AG04450 (cell line): ENCODE measurements at regions not wholly inside any gene's neighbourhood (a gene's known extent, or its start where the extent isn't known, plus 50 kb on each side); places are given as distances from the start of the nearest gene placed in this dataset.

Source experiments
- CTCF ChIA-PET: fragments of 300-600, 350-600 bp; formaldehyde crosslinking; extraction: SDS; loops from one replicate; lab custom pipeline; 2022; ENCODE audit warnings: antibody characterized with exemption, inconsistent platforms; lab: Charles Lee
- POLR2A ChIA-PET: fragments of 350-600 bp; formaldehyde crosslinking; extraction: SDS; loops from one replicate; lab custom pipeline; 2021; ENCODE audit warnings: antibody characterized with exemption, inconsistent platforms; lab: Yijun Ruan, JAX
- DNase-seq: peaks from one replicate; pipeline ENCODE4 v3.0.0-alpha.2; 2011; ENCODE audit warnings: low read depth, low spot score
- H3K27ac ChIP-seq: one replicate; pipeline ENCODE4 v1.5.1; 2012; ENCODE audit warnings: low read depth, low read length, control low read depth
- H3K27me3 ChIP-seq: one replicate; pipeline ENCODE4 v1.6.0; 2012; ENCODE audit warnings: low read length; ENCODE audit not compliant: control insufficient read depth, insufficient read depth
- H3K4me3 ChIP-seq: 2 replicates; pipeline ENCODE4 v1.5.1; 2011; ENCODE audit warnings: mild to moderate bottlenecking, low read depth, low read length, control low read depth
- H3K9me3 ChIP-seq: 2 replicates; pipeline ENCODE4 v1.5.1; 2012; ENCODE audit warnings: low read length; ENCODE audit not compliant: control insufficient read depth, insufficient read depth
- TF ChIP-seq, protein P1 (sequence below): IDR thresholded peaks from 2 replicates; pipeline ENCODE4 v1.5.1; 2011; ENCODE audit warnings: low read depth, low read length, control low read depth, inconsistent platforms

DNA sequence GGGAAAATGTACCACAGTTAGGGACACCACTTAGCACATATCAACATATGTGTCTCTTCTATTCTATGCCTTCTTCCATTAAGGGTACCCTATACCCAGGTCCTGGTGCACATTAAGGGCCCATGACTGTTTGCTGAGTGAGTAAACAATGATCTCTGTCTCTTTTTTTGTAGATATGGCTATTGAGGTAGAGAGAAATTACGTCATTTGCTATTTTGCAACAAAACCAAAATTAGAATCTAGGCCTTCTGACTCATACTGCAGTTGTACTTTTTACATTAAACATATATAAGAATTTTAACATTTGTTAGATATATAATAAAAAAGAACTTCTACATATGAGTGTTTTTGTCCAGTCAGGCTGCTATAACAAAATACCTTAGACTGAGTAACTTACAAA lies 683.2 kb upstream of the LRRN3 start:
- Histone ChIP-seq H3K27me3 (no peaks in the 10 kb centered on the region), H3K9me3 (no peaks in the 10 kb centered on the region), H3K4me3 (no peak overlapping the region), H3K27ac (no peak overlapping the region)
- CTCF ChIA-PET: no interaction called here
- POLR2A ChIA-PET: no interaction called here
- TF ChIP-seq, protein P1, sequence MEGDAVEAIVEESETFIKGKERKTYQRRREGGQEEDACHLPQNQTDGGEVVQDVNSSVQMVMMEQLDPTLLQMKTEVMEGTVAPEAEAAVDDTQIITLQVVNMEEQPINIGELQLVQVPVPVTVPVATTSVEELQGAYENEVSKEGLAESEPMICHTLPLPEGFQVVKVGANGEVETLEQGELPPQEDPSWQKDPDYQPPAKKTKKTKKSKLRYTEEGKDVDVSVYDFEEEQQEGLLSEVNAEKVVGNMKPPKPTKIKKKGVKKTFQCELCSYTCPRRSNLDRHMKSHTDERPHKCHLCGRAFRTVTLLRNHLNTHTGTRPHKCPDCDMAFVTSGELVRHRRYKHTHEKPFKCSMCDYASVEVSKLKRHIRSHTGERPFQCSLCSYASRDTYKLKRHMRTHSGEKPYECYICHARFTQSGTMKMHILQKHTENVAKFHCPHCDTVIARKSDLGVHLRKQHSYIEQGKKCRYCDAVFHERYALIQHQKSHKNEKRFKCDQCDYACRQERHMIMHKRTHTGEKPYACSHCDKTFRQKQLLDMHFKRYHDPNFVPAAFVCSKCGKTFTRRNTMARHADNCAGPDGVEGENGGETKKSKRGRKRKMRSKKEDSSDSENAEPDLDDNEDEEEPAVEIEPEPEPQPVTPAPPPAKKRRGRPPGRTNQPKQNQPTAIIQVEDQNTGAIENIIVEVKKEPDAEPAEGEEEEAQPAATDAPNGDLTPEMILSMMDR: no peak
- DNase-seq: no peak

DNA sequence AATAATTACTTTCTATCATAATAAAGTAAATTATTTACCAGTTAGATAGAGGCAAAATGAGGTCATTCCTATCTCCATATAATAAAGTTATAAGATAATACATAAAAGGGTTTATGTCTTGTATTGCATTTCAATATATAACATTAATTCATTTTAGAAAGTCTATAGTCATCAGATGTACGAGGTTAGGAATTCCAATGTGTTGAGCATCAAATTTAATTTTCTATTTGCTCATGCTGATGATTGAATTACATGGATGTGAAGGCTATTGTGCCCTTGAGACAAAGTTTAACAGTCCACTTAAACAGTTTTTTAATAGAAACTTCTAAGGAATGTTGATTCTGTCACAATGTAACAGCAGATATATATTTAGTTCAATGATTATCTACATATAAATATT lies 678.3 kb upstream of the LRRN3 start:
- no peaks in the 10 kb centered on the region for H3K9me3 ChIP-seq
- no peaks in the 10 kb centered on the region for H3K27me3 ChIP-seq
- ChIA-PET CTCF (no interaction called here), POLR2A (no interaction called here)
- no peak overlapping the region for H3K4me3 ChIP-seq
- TF ChIP-seq, protein P1: no peak
- no peak overlapping the region for H3K27ac ChIP-seq
- DNase-seq: no peak

DNA sequence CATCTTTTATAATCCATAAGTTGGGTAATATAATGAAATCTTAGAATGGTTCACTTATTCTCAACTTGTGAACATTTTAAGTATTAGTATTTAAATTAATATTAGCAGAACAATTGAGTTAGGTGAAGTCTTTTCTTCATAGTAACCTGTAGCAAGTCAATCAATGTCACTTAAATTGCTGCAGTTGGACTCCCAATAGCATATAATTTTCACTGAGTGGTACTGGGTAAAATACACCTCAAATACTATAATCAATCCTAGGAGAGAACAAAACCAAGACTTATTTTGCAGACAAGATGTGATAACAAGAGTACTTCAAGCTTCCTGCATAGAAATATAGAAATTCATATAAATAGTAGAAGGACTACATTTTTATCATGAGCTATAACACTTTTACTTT lies 677.9 kb upstream of the LRRN3 start:
- Histone ChIP-seq H3K27me3 (no peaks in the 10 kb centered on the region), H3K4me3 (no peak overlapping the region), H3K9me3 (no peaks in the 10 kb centered on the region), H3K27ac (no peak overlapping the region)
- TF ChIP-seq, protein P1: no peak
- ChIA-PET POLR2A (no interaction called here), CTCF (no interaction called here)
- no peak for DNase-seq

DNA sequence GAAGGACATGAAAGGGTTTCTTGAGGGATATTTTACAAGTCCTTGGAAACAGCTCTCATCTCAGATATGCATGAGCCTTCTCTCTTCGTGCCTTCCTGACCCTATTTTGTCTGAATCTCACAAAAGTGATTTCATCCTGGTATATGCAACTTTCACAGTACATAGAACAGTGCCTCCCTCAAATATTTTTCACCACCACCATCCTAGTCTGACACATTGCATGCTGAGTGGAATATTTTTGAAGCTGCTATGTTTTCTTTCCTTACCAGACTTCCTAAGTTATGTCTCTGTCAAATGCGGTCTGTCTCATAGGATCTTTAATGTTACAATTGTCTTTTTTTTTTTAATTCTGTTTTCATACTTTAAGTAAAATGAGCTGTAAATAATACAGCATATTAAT lies 673.3 kb upstream of the LRRN3 start:
- TF ChIP-seq, protein P1: no peak
- DNase-seq: no peak
- CTCF ChIA-PET: no interaction called here
- Histone ChIP-seq H3K4me3 (no peak overlapping the region), H3K9me3 (no peaks in the 10 kb centered on the region), H3K27ac (no peak overlapping the region), H3K27me3 (no peaks in the 10 kb centered on the region)
- POLR2A ChIA-PET: no interaction called here

DNA sequence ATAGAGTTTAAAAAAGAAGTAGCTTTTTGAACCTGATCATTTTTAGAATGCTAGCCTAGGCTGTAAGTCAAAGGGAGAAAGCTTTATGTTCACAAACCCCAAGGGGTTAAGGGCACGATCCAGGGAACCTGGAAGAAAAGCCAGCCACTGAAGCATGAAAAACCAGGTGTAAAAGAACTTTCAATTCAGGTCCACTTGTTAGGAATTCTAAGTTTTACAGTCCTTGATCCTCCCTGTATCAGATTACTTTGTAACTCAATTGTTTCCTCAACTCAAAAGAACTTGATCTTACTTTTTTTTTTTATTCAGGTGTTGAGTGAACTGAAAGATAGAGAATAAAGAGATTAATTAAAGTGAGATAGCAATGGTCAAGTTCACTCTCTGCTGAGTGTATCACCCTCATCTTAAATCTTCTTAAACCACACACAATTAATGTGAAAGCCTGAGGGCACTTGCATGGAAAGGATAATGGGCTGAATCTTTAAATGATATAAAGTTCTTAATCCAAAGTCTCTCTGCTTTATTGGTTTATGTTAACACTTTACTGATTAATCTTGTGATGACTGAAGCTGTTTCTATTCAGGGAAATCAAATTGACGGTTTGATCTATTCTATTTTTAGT lies 672.2 kb upstream of the LRRN3 start:
- POLR2A ChIA-PET: no interaction called here
- no peak overlapping the region for H3K27ac ChIP-seq
- no peaks in the 10 kb centered on the region for H3K27me3 ChIP-seq
- CTCF ChIA-PET: no interaction called here
- H3K9me3 ChIP-seq: no peaks in the 10 kb centered on the region
- no peak overlapping the region for H3K4me3 ChIP-seq
- TF ChIP-seq, protein P1: no peak
- no peak for DNase-seq
